Right renal cortex interstitium (tissue), 3 donors: ENCODE measurements at regions not wholly inside any gene's neighbourhood (a gene's known extent, or its start where the extent isn't known, plus 50 kb on each side); places are given as distances from the start of the nearest gene placed in this dataset.

Experiments used
- DNase-seq, 3 donors: peaks; one replicate each; pipeline ENCODE4 v3.0.0-alpha.2; 2013; ENCODE audit warnings: low read depth in 3 of 3, low spot score in 2 of 3

- no peak for DNase-seq
Measured at GRCh38 chr6:71395731-71396409, 107.3 kb downstream of the OGFRL1 start.

GRCh38 chr6:71396410-71396801, 107.8 kb downstream of the OGFRL1 start:
- DNase-seq = no peak

GRCh38 chr6:71399279-71399678, 110.7 kb downstream of the OGFRL1 start:
- no peak for DNase-seq

- DNase-seq = no peak
Measured at GRCh38 chr6:71400852-71401251, 112.2 kb downstream of the OGFRL1 start.

GRCh38 chr6:71402096-71402495, 113.5 kb downstream of the OGFRL1 start:
- DNase-seq = no peak

- DNase-seq = no peak
Measured at GRCh38 chr6:71403422-71404134, 115.0 kb downstream of the OGFRL1 start.

- no peak for DNase-seq
Measured at GRCh38 chr6:71404145-71404966, 115.7 kb downstream of the OGFRL1 start.

- no peak for DNase-seq
Measured at GRCh38 chr6:71404967-71405278, 116.3 kb downstream of the OGFRL1 start.

GRCh38 chr6:71405416-71405815, 116.8 kb downstream of the OGFRL1 start:
- no peak for DNase-seq

- DNase-seq = no peak
Measured at GRCh38 chr6:71406865-71407860, 118.6 kb downstream of the OGFRL1 start.

GRCh38 chr6:71408787-71409723, 120.4 kb downstream of the OGFRL1 start:
- no peak for DNase-seq

- no peak for DNase-seq
Measured at GRCh38 chr6:71410164-71410566, 121.6 kb downstream of the OGFRL1 start.

- DNase-seq = no peak
Measured at GRCh38 chr6:71410681-71411080, 122.1 kb downstream of the OGFRL1 start.

- no peak for DNase-seq
Measured at GRCh38 chr6:71411882-71412281, 123.3 kb downstream of the OGFRL1 start.

- DNase-seq = no peak
Measured at GRCh38 chr6:71412559-71413140, 124.0 kb downstream of the OGFRL1 start.

GRCh38 chr6:71414486-71414885, 125.9 kb downstream of the OGFRL1 start:
- DNase-seq = no peak

- DNase-seq = no peak
Measured at GRCh38 chr6:71419217-71420094, 130.8 kb downstream of the OGFRL1 start.

GRCh38 chr6:71420095-71420692, 131.6 kb downstream of the OGFRL1 start:
- DNase-seq = no peak
